A673 (cell line): ENCODE measurements at regions not wholly inside any gene's neighbourhood (a gene's known extent, or its start where the extent isn't known, plus 50 kb on each side); places are given as distances from the start of the nearest gene placed in this dataset.

Source experiments
- BruUV-seq: library from RNA; stranded (reverse); fragments of 400-500 nt; replicated peaks from 2 replicates; lab custom pipeline; 2021; lab: Mats Ljungman, UMichigan
- CTCF ChIA-PET: fragments of 300-600 bp; sonication (Branson Sonifier 250); formaldehyde crosslinking; loops from one replicate; lab custom pipeline; 2022; ENCODE audit warnings: antibody characterized with exemption; lab: Charles Lee
- POLR2A ChIA-PET: fragments of 300-600 bp; sonication (Branson Sonifier 250); formaldehyde crosslinking; loops from one replicate; lab custom pipeline; 2022; ENCODE audit warnings: antibody characterized with exemption; ENCODE audit not compliant: low non-redundant PET; lab: Charles Lee
- DNase-seq: peaks from one replicate; pipeline ENCODE4 v3.0.0-alpha.2; 2015; ENCODE audit warnings: low spot score
- H3K27ac ChIP-seq: fragments of 200-600 bp; sonication (generic); 2 replicates; pipeline ENCODE4 v1.5.1; 2016; ENCODE audit warnings: mixed run types, low read depth, mild to moderate bottlenecking, mixed read lengths, antibody characterized with exemption, low read length; ENCODE audit not compliant: poor library complexity, severe bottlenecking
- H3K27me3 ChIP-seq: fragments of 200-600 bp; sonication (generic); replicated peaks from 2 replicates; pipeline ENCODE4 v1.6.1; 2017; ENCODE audit warnings: mixed run types, low read depth, mild to moderate bottlenecking, mixed read lengths, antibody characterized with exemption, low read length; ENCODE audit not compliant: insufficient read depth, poor library complexity
- H3K36me3 ChIP-seq: fragments of 200-600 bp; sonication (generic); 2 replicates; pipeline ENCODE4 v1.6.1; 2016; ENCODE audit warnings: mixed run types, mild to moderate bottlenecking, mixed read lengths, antibody characterized with exemption, low read length; ENCODE audit not compliant: insufficient read depth, poor library complexity, severe bottlenecking
- H3K4me1 ChIP-seq: fragments of 200-600 bp; sonication (generic); 2 replicates; pipeline ENCODE4 v1.6.1; 2017; ENCODE audit warnings: mixed run types, mild to moderate bottlenecking, mixed read lengths, antibody characterized with exemption, low read length; ENCODE audit not compliant: insufficient read depth, poor library complexity, severe bottlenecking
- H3K4me3 ChIP-seq: fragments of 200-600 bp; sonication (generic); 2 replicates; pipeline ENCODE4 v1.5.1; 2016; ENCODE audit warnings: low read depth, mixed run types, mild to moderate bottlenecking, mixed read lengths, low read length; ENCODE audit not compliant: poor library complexity, severe bottlenecking
- H3K9me3 ChIP-seq: fragments of 200-600 bp; sonication (generic); 2 replicates; pipeline ENCODE4 v1.6.1; 2016; ENCODE audit warnings: mixed run types, low read depth, mild to moderate bottlenecking, mixed read lengths, antibody characterized with exemption, low read length; ENCODE audit not compliant: poor library complexity, severe bottlenecking
- EZH2 ChIP-seq: fragments of 200-600 bp; sonication (generic); IDR thresholded peaks from 2 replicates; pipeline ENCODE4 v1.6.1; 2017; ENCODE audit warnings: borderline replicate concordance, low read depth, mild to moderate bottlenecking, mixed read lengths, antibody characterized with exemption, low read length; ENCODE audit not compliant: poor library complexity, severe bottlenecking
- intact Hi-C: fragments of 100-400 bp; cut with micrococcal nuclease; formaldehyde crosslinking; loops from one replicate; pipeline ENCODE4 v1.10.0; 2022; ENCODE audit not compliant: unreplicated experiment
- TF ChIP-seq, protein P1 (sequence below): fragments of 300-800, 200-600 bp; sonication (generic); conservative IDR thresholded peaks from 2 replicates; pipeline ENCODE4 v1.5.1; 2017; ENCODE audit warnings: low read depth, mild to moderate bottlenecking, antibody characterized with exemption, low read length, moderate library complexity, mixed read lengths

GRCh38 chr22:33167998-33168790 is 110.0 kb upstream of the SYN3 start:
- BruUV-seq: no TSS peak
- CTCF ChIA-PET: no interaction called here
- H3K4me1 ChIP-seq: no peaks in the 10 kb centered on the region

GRCh38 chr22:33166206-33166605 is 108.0 kb upstream of the SYN3 start:
- H3K9me3 ChIP-seq: no peaks in the 10 kb centered on the region
- intact Hi-C loops: no loop called here
- H3K4me3 ChIP-seq: no peak overlapping the region
- no peaks in the 10 kb centered on the region for H3K4me1 ChIP-seq
- H3K36me3 ChIP-seq: no peaks in the 10 kb centered on the region
- ChIA-PET POLR2A (no interaction called here), CTCF (no interaction called here)
- DNase-seq: no peak
- TF ChIP-seq EZH2: no peak
- TF ChIP-seq, protein P1, sequence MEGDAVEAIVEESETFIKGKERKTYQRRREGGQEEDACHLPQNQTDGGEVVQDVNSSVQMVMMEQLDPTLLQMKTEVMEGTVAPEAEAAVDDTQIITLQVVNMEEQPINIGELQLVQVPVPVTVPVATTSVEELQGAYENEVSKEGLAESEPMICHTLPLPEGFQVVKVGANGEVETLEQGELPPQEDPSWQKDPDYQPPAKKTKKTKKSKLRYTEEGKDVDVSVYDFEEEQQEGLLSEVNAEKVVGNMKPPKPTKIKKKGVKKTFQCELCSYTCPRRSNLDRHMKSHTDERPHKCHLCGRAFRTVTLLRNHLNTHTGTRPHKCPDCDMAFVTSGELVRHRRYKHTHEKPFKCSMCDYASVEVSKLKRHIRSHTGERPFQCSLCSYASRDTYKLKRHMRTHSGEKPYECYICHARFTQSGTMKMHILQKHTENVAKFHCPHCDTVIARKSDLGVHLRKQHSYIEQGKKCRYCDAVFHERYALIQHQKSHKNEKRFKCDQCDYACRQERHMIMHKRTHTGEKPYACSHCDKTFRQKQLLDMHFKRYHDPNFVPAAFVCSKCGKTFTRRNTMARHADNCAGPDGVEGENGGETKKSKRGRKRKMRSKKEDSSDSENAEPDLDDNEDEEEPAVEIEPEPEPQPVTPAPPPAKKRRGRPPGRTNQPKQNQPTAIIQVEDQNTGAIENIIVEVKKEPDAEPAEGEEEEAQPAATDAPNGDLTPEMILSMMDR: no peak
- no TSS peak for BruUV-seq
- H3K27ac ChIP-seq: no peak overlapping the region
- H3K27me3 ChIP-seq: no peaks in the 10 kb centered on the region

More at GRCh38 chr22:33167998-33168790, 110.0 kb upstream of the SYN3 start:
- TF ChIP-seq EZH2: no peak
- TF ChIP-seq, protein P1: no peak
- no peak overlapping the region for H3K27ac ChIP-seq
- H3K36me3 ChIP-seq: no peaks in the 10 kb centered on the region
- H3K27me3 ChIP-seq: no peaks in the 10 kb centered on the region
- DNase-seq: no peak
- intact Hi-C loops: no loop called here
- no peaks in the 10 kb centered on the region for H3K9me3 ChIP-seq
- no peak overlapping the region for H3K4me3 ChIP-seq
- POLR2A ChIA-PET: no interaction called here

DNA sequence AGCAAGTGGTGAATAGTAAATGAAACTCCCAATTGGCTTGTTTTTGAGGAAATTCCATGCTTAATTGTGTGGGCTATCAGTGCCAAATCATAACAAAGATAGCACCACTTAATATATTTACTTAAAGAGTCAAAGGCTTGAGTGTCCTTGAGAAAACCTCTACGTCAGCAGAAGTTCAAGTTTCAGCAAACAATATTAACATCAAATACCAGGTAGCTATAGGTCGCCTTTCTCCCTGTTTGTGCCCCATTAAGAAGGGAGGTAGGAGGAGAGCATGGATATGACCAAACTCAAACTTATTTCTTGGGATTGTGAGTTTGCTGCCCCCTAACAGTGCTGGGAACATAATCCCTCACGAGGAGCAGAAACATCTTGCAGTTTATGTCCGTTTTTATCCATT is 105.6 kb upstream of the SYN3 start:
- no peaks in the 10 kb centered on the region for H3K9me3 ChIP-seq
- no peak overlapping the region for H3K27ac ChIP-seq
- ChIA-PET POLR2A (no interaction called here), CTCF (no interaction called here)
- no peak for TF ChIP-seq EZH2
- TF ChIP-seq, protein P1: no peak
- H3K4me1 ChIP-seq: no peaks in the 10 kb centered on the region
- no peaks in the 10 kb centered on the region for H3K36me3 ChIP-seq
- intact Hi-C loops: no loop called here
- H3K27me3 ChIP-seq: no peaks in the 10 kb centered on the region
- BruUV-seq: no TSS peak
- no peak overlapping the region for H3K4me3 ChIP-seq
- DNase-seq: no peak
